Subcutaneous abdominal adipose tissue (tissue), 5 donors: ENCODE measurements at regions not wholly inside any gene's neighbourhood (a gene's known extent, or its start where the extent isn't known, plus 50 kb on each side); places are given as distances from the start of the nearest gene placed in this dataset.

Source experiments
- H3K27ac ChIP-seq: one replicate; pipeline ENCODE4 v1.7.0; 2013; ENCODE audit warnings: low read depth, mild to moderate bottlenecking, inconsistent platforms, low read length, moderate library complexity
- H3K27me3 ChIP-seq, 5 donors: one replicate each; pipeline ENCODE4 v1.7.0; 2013; ENCODE audit warnings: low read length in 5 of 5, inconsistent platforms in 1 of 5; ENCODE audit not compliant: control insufficient read depth in 5 of 5, insufficient read depth in 4 of 5
- H3K36me3 ChIP-seq, 5 donors: one replicate each; pipeline ENCODE4 v1.7.0; 2013; ENCODE audit warnings: low read length in 5 of 5; ENCODE audit not compliant: control insufficient read depth in 5 of 5, insufficient read depth in 5 of 5
- H3K4me1 ChIP-seq, 5 donors: one replicate each; pipeline ENCODE4 v1.7.0; 2013; ENCODE audit warnings: low read length in 5 of 5, mild to moderate bottlenecking in 3 of 5, moderate library complexity in 1 of 5; ENCODE audit not compliant: control insufficient read depth in 5 of 5, insufficient read depth in 5 of 5
- H3K4me3 ChIP-seq, 5 donors: one replicate each; pipeline ENCODE4 v1.7.0; 2013; ENCODE audit warnings: low read length in 5 of 5, low read depth in 1 of 5
- H3K9ac ChIP-seq, 5 donors: one replicate each; pipeline ENCODE4 v1.7.0; 2013; ENCODE audit warnings: low read length in 5 of 5, mild to moderate bottlenecking in 4 of 5, moderate library complexity in 3 of 5
- H3K9me3 ChIP-seq, 5 donors: one replicate each; pipeline ENCODE4 v1.7.0; 2013; ENCODE audit warnings: low read length in 5 of 5; ENCODE audit not compliant: control insufficient read depth in 5 of 5
- donor health status: healthy.
- donor health status: healthy.
- donor health status: healthy.
- donor health status: healthy.
- donor health status: healthy.

DNA sequence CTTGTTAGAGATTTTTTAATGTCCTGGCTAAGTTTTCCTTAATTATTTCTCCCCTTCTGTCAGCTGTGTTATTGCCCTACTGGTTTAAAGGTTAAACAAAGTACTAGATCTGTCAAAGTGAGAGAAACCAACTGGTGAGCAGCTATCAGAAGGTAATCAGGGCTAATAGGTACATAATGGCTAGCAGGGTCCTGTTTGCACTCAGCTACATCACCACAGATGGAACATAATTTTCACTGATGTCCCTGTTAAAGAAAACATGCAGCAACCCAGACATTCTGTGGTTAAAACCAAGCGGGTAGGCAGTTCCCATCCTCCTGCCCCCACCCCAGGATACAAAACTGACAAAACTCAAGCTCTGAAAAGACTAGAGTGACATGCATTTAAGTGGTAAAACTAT is 473.9 kb downstream of the NR2F1-AS1 start:
- H3K27me3 ChIP-seq: no peaks in the 10 kb centered on the region
- H3K9me3 ChIP-seq: no peaks in the 10 kb centered on the region
- H3K4me3 ChIP-seq: no peak overlapping the region
- peaks cover 0 to 20% (median 6%) of the 10 kb centered on the region in 5 donors for H3K4me1 ChIP-seq
- H3K36me3 ChIP-seq: no peaks in the 10 kb centered on the region
- H3K27ac ChIP-seq: peak overlapping the region; percentile 3
- peak overlapping the region in 1 of 5 donors; percentile 2 for H3K9ac ChIP-seq

DNA sequence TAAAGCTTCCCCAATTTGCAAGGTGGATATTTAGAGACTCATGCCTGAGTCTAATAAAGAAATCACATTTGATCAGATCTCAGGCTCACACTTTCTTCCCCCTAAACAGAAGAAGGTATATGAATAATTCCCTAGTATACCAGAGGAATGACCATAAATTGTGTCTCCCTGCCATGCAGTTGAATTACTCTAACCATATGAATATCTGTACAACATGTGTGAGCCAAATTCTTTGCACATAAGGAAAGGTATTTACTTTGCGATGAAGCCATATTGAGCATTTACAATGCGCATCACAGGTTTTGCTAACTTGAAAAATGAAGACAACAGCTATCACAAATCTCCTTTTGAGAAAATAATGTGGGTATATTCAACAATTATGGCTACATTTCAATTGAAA is 479.4 kb downstream of the NR2F1-AS1 start:
- Histone ChIP-seq H3K27ac (no peak overlapping the region), H3K27me3 (no peaks in the 10 kb centered on the region), H3K4me1 (peaks cover 2 to 9% (median 7%) of the 10 kb centered on the region in 5 donors)

DNA sequence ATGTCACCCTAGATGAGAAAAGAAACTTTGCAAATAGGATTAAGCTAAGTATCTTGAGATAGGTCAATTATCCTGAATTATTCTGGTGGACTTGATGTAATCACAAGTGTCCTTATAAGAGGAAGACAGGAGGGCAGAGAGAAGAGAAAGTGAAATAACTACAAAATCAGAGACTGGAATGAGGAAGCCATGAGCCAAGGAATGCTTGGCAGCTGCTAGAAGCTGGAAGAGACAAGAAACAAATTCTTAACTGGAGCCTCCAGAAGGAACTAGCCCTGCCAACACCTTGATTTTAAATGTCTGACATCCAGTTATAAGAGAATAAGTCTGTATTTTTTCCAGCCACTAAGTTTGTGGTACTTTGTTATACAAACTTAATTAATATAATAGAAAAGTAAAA is 480.0 kb downstream of the NR2F1-AS1 start:
- no peaks in the 10 kb centered on the region for H3K27me3 ChIP-seq

More for the DNA sequence above, 479.4 kb downstream of the NR2F1-AS1 start:
- Histone ChIP-seq H3K9ac (no peak overlapping the region), H3K9me3 (no peaks in the 10 kb centered on the region), H3K36me3 (no peaks in the 10 kb centered on the region), H3K4me3 (no peak overlapping the region)

DNA sequence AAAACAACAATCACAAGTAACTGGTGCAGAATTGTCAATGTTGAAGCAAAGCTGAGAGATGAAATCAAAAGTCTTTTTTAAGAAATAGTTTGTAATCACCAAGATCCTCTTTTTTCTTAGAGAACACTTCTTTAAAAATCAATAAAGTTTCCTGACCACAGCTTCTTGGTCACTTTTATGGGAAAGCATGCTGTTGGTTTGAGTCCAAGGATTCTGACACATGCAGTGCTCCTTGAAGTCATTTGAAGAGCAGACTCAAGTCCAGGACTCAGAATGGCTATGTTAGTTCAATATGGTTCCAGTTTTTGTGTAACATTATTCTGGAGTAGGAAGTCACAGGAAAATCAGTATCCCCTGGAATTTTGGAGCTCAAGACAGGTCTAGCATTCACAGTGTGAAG is 480.6 kb downstream of the NR2F1-AS1 start:
- no peak overlapping the region for H3K9ac ChIP-seq
- no peak overlapping the region for H3K27ac ChIP-seq
- H3K27me3 ChIP-seq: no peaks in the 10 kb centered on the region
- no peak overlapping the region for H3K4me3 ChIP-seq
- H3K9me3 ChIP-seq: no peaks in the 10 kb centered on the region
- H3K36me3 ChIP-seq: no peaks in the 10 kb centered on the region
- peaks cover 2 to 8% (median 6%) of the 10 kb centered on the region in 5 donors for H3K4me1 ChIP-seq

More for the DNA sequence above, 480.0 kb downstream of the NR2F1-AS1 start:
- H3K36me3 ChIP-seq: no peaks in the 10 kb centered on the region
- H3K4me3 ChIP-seq: no peak overlapping the region
- no peak overlapping the region for H3K27ac ChIP-seq
- H3K4me1 ChIP-seq: peaks cover 2 to 8% (median 6%) of the 10 kb centered on the region in 5 donors
- no peak overlapping the region for H3K9ac ChIP-seq
- H3K9me3 ChIP-seq: no peaks in the 10 kb centered on the region

DNA sequence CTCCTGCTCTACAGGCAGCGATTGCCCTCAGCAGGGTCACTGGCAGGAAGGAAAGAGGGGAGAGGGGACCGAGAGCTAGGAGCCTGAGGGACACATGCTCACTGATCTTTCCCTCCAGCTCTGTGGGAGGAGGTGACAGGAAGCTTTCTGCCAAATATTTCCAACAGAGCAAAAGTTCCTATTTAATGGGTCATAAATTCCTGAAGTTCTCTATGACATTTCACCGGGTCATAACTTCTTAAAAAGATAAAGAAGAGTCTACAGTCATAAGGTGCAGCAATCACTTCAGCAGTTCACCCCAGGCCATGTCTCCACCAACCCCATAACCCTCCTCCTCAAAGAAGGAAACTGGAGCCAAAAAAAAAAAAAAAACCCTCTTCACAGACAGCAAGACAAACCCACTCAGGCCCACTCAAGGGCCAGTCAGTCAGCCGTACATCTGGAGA is 481.1 kb downstream of the NR2F1-AS1 start:
- Histone ChIP-seq H3K27me3 (no peaks in the 10 kb centered on the region), H3K9ac (no peak overlapping the region), H3K9me3 (no peaks in the 10 kb centered on the region), H3K36me3 (no peaks in the 10 kb centered on the region), H3K4me3 (no peak overlapping the region), H3K4me1 (peaks cover 2 to 8% (median 6%) of the 10 kb centered on the region in 5 donors), H3K27ac (no peak overlapping the region)

DNA sequence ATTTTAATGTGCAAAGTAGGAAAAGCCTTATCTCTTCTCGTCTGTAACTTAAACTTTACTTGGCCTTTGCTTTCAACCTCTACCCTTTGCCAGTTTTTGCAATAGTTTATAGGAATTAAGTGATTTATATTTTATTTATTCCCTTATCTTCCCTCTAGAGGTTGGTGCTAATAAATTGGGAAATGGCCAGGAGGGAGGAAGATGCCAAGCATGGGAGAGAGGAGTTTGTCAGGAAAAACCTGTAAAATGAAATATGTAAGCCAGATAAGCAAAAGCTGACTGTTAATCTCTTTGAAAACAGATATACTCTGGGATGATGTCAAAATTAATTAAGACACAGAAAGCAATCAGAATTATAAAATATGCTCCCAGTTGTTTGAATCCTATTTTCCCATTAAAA is 484.5 kb downstream of the NR2F1-AS1 start:
- no peaks in the 10 kb centered on the region for H3K9me3 ChIP-seq
- H3K27ac ChIP-seq: no peak overlapping the region
- no peaks in the 10 kb centered on the region for H3K27me3 ChIP-seq
- no peak overlapping the region for H3K9ac ChIP-seq
- no peak overlapping the region for H3K4me3 ChIP-seq
- no peaks in the 10 kb centered on the region for H3K36me3 ChIP-seq
- peaks cover 2 to 8% (median 6%) of the 10 kb centered on the region in 5 donors for H3K4me1 ChIP-seq

DNA sequence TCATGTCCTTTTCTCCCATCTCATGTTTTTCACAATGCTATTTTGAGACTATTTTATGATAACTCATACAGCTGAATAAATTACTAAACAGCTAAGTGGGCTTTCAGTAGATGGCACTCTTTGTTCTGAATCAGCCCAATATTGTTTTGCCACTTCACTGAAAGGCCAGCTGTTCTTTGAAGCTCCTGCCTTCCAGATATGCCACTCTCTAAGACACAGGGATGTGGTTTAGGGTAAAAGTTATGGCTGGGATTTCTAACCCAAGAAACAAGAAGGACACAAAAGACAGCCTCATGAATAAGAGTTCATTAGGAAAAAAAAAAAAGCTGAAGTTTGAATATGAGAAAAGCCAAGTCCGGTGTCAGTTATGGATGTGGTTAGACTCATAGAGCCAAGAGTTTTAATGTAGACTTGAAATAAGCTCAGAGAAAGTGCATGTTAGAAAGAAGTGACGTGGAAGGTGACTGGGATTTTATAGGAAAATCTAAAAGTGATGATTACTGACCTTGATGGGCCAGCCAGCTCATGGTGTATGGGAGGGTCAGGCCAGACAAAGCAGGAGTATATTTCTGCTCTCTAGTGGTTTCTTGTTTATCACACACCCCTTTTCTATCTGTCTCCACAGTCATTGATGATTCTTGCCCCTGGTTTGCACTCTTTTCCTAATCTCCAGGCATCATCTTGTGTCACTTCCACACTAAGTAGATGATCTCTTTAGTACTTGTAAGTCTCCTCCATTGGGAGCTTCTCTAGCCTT is 488.5 kb downstream of the NR2F1-AS1 start:
- Histone ChIP-seq H3K9ac (no peak overlapping the region), H3K9me3 (no peaks in the 10 kb centered on the region), H3K27ac (peak overlapping the region; percentile 79), H3K4me1 (peaks cover 0 to 24% (median 16%) of the 10 kb centered on the region in 5 donors), H3K4me3 (no peak overlapping the region), H3K36me3 (no peaks in the 10 kb centered on the region), H3K27me3 (no peaks in the 10 kb centered on the region)

DNA sequence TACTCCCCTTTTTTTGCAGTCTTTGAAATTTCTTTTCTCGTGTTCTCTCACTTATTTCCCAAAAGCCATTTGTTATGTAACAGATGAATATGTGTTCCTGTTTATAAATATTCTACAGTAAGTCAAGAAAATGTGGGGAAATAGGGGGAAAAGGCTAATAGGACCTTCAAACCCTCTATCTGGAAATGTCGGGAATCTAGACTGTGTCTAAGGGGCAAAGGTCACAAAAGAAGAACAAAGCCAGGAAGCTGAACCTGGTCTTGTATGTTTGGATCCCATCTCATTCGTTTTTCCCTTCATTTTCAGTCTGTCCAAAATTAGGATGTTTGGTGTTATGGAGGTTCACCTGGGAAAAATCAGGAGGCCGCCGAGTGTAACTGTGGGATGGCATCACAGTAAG is 490.3 kb downstream of the NR2F1-AS1 start:
- Histone ChIP-seq H3K4me3 (no peak overlapping the region), H3K4me1 (peaks cover 0 to 24% (median 16%) of the 10 kb centered on the region in 5 donors), H3K27me3 (no peaks in the 10 kb centered on the region), H3K36me3 (no peaks in the 10 kb centered on the region), H3K9ac (peak overlapping the region in 1 of 5 donors; percentile 53), H3K9me3 (no peaks in the 10 kb centered on the region), H3K27ac (peak overlapping the region; percentile 79)

DNA sequence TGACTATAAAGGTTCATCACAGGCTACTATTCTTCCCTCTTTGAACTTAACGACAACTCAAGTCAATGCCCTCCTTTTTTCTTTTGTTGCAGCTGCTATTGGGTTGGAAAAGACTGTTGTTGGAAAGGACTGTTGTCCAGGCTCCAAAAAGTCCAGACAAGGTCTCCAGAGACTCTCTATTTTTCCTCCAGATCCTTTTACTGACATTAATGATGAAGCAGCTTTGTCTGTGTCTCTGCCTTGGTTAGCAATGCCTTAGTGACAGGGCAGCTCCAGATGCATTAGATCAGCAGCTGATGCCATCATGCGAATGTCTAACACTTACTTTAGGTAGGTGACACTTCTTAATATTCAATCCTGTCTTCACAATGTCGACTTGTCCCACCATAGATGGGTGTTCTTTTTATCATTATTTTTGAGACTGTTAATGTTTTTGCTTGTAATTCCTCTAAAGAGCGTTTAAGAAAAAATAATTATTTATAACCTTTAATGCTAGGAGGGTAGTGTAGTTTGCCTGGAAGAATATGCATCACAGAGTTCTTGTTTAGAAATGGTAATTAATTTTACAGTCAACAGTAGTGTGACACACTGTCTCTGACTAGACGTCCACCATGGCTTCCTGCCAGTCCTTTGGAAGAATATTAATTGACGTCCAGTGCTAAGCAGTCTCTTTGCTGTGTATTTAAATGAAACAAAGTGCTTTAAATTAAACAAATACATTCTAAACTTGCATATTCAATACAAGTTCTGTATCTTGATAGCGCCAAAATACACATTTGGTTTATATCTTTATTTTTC is 492.2 kb downstream of the NR2F1-AS1 start:
- Histone ChIP-seq H3K9ac (no peak overlapping the region), H3K27ac (no peak overlapping the region), H3K4me1 (peaks cover 0 to 24% (median 16%) of the 10 kb centered on the region in 5 donors), H3K36me3 (no peaks in the 10 kb centered on the region), H3K27me3 (no peaks in the 10 kb centered on the region), H3K4me3 (no peak overlapping the region), H3K9me3 (no peaks in the 10 kb centered on the region)

DNA sequence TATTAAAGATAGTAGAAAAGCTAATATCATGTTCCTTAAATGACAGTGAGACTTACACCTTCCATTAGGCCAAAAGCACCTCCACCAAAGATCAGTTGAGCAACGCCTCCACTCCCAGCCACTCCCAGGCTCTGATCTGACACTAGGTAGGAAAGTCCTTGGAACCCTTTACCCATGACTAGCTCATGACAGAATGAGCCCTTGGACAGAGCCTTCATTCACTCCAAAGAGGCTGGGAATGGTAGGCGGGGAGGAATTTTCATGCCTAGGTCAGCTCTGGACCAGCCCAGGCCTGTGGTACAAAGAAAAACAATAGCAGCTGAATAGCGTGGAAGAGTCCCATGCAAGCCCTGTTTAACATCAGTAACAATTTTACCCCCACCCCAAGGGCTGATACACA is 493.7 kb downstream of the NR2F1-AS1 start:
- no peak overlapping the region for H3K27ac ChIP-seq
- no peak overlapping the region for H3K4me3 ChIP-seq
- peaks cover 0 to 24% (median 16%) of the 10 kb centered on the region in 5 donors for H3K4me1 ChIP-seq
- no peaks in the 10 kb centered on the region for H3K9me3 ChIP-seq
- no peaks in the 10 kb centered on the region for H3K36me3 ChIP-seq
- H3K9ac ChIP-seq: no peak overlapping the region
- no peaks in the 10 kb centered on the region for H3K27me3 ChIP-seq
